IMR-90 (cell line): ENCODE measurements at regions not wholly inside any gene's neighbourhood (a gene's known extent, or its start where the extent isn't known, plus 50 kb on each side); places are given as distances from the start of the nearest gene placed in this dataset.
A peak's percentile ranks its signal among the peaks of the same experiment; 100 is the strongest.

ENCODE experiments used
- ATAC-seq: fragments of 200-7000 bp; cut with Tn5 transposase; 2 replicates; pipeline ENCODE4 v1.9.1; 2020; ENCODE audit warnings: low read depth, mild to moderate bottlenecking, moderate library complexity
- BruUV-seq: library from RNA; stranded (reverse); fragments of 400-500 nt; replicated peaks from 2 replicates; lab custom pipeline; 2021; lab: Mats Ljungman, UMichigan
- CTCF ChIA-PET: fragments of 300-600 bp; formaldehyde crosslinking; extraction: SDS; loops from one replicate; lab custom pipeline; 2021; ENCODE audit warnings: antibody characterized with exemption; lab: Yijun Ruan, JAX
- POLR2A ChIA-PET: fragments of 300-600 bp; sonication (Branson Sonifier 250); formaldehyde crosslinking; loops from one replicate; lab custom pipeline; 2022; ENCODE audit warnings: antibody characterized with exemption; ENCODE audit not compliant: unreplicated experiment; lab: Charles Lee
- DNase-seq: peaks from one replicate; pipeline ENCODE4 v3.0.0; 2013
- H2AFZ ChIP-seq: replicated peaks from 2 replicates; pipeline ENCODE3; 2013; ENCODE audit warnings: low read length, mild to moderate bottlenecking; ENCODE audit not compliant: poor library complexity
- H2AK5ac ChIP-seq: 2 replicates; pipeline ENCODE4 v1.6.1; 2013; ENCODE audit warnings: low read depth, low read length, inconsistent platforms
- H2AK9ac ChIP-seq: replicated peaks from 2 replicates; pipeline ENCODE3; 2013; ENCODE audit warnings: mild to moderate bottlenecking, low read depth, low read length, moderate library complexity; ENCODE audit not compliant: poor library complexity
- H2BK120ac ChIP-seq: 2 replicates; pipeline ENCODE4 v1.6.1; 2013; ENCODE audit warnings: low read depth, low read length, inconsistent platforms
- H2BK15ac ChIP-seq: 3 replicates; pipeline ENCODE4 v1.6.1; 2013; ENCODE audit warnings: low read depth, low read length, inconsistent platforms
- H2BK20ac ChIP-seq: 2 replicates; pipeline ENCODE4 v1.6.1; 2013; ENCODE audit warnings: low read depth, mild to moderate bottlenecking, inconsistent platforms, low read length, moderate library complexity
- H2BK5ac ChIP-seq: 2 replicates; pipeline ENCODE4 v1.6.1; 2013; ENCODE audit warnings: mild to moderate bottlenecking, low read depth, low read length, inconsistent platforms; ENCODE audit not compliant: poor library complexity, severe bottlenecking
- H3K14ac ChIP-seq: replicated peaks from 2 replicates; pipeline ENCODE4 v1.6.1; 2013; ENCODE audit warnings: low read depth, low read length, inconsistent platforms
- H3K18ac ChIP-seq: 2 replicates; pipeline ENCODE4 v1.6.1; 2013; ENCODE audit warnings: low read depth, low read length, control low read depth
- H3K23ac ChIP-seq: 2 replicates; pipeline ENCODE4 v1.6.1; 2013; ENCODE audit warnings: low read depth, low read length, inconsistent platforms
- H3K27ac ChIP-seq: 2 replicates; pipeline ENCODE4 v1.5.1; 2013; ENCODE audit warnings: mild to moderate bottlenecking, control low read depth, low read length; ENCODE audit not compliant: insufficient read depth
- H3K27me3 ChIP-seq: 2 replicates; pipeline ENCODE4 v1.6.1; 2013; ENCODE audit warnings: low read length; ENCODE audit not compliant: control insufficient read depth, insufficient read depth
- H3K36me3 ChIP-seq: 2 replicates; pipeline ENCODE4 v1.6.1; 2013; ENCODE audit warnings: low read length, mixed read lengths; ENCODE audit not compliant: control insufficient read depth, insufficient read depth
- H3K4ac ChIP-seq: 2 replicates; pipeline ENCODE4 v1.6.1; 2013; ENCODE audit warnings: low read depth, low read length, inconsistent platforms
- H3K4me1 ChIP-seq: 2 replicates; pipeline ENCODE4 v1.6.1; 2013; ENCODE audit warnings: low read length, mixed read lengths; ENCODE audit not compliant: control insufficient read depth, insufficient read depth
- H3K4me2 ChIP-seq: 2 replicates; pipeline ENCODE4 v1.6.1; 2013; ENCODE audit warnings: low read depth, mild to moderate bottlenecking, control low read depth, low read length, moderate library complexity
- H3K4me3 ChIP-seq: 2 replicates; pipeline ENCODE4 v1.5.1; 2013; ENCODE audit warnings: low read depth, mild to moderate bottlenecking, control low read depth, low read length, moderate library complexity; ENCODE audit not compliant: insufficient read depth
- H3K56ac ChIP-seq: 2 replicates; pipeline ENCODE4 v1.6.1; 2013; ENCODE audit warnings: low read length, inconsistent platforms; ENCODE audit not compliant: insufficient read depth; ENCODE audit errors: extremely low read depth
- H3K79me1 ChIP-seq, 2 experiments: 2 replicates each; pipeline ENCODE4 v1.6.1; 2013; ENCODE audit warnings: low read length in 2 of 2, inconsistent platforms in 1 of 2, low read depth in 1 of 2
- H3K9ac ChIP-seq: 2 replicates; pipeline ENCODE4 v1.6.1; 2013; ENCODE audit warnings: low read depth, low read length, control low read depth
- H3K9me1 ChIP-seq: 2 replicates; pipeline ENCODE4 v1.6.1; 2013; ENCODE audit warnings: low read length, inconsistent platforms; ENCODE audit not compliant: insufficient read depth
- H3K9me3 ChIP-seq: 2 replicates; pipeline ENCODE4 v1.6.1; 2013; ENCODE audit warnings: low read length; ENCODE audit not compliant: control insufficient read depth, insufficient read depth
- H4K20me1 ChIP-seq: 2 replicates; pipeline ENCODE4 v1.6.1; 2013; ENCODE audit warnings: low read length, inconsistent platforms; ENCODE audit not compliant: insufficient read depth
- H4K5ac ChIP-seq: 2 replicates; pipeline ENCODE4 v1.6.1; 2013; ENCODE audit warnings: mild to moderate bottlenecking, low read depth, low read length, control low read depth
- H4K8ac ChIP-seq, 2 experiments: 2 replicates each; pipeline ENCODE4 v1.6.1; 2013; ENCODE audit warnings: low read depth in 2 of 2, low read length in 2 of 2, control low read depth in 1 of 2, inconsistent platforms in 1 of 2
- H4K91ac ChIP-seq: 2 replicates; pipeline ENCODE4 v1.6.1; 2013; ENCODE audit warnings: low read depth, low read length, inconsistent platforms; ENCODE audit not compliant: insufficient read depth
- RFX5 ChIP-seq: IDR thresholded peaks from 2 replicates; pipeline ENCODE4 v1.8.0; 2012; ENCODE audit warnings: low read depth, mild to moderate bottlenecking, low read length, moderate library complexity
- USF2 ChIP-seq: fragments of 150-350 bp; IDR thresholded peaks from 2 replicates; pipeline ENCODE4 v1.6.1; 2017; ENCODE audit warnings: mild to moderate bottlenecking, antibody characterized with exemption, low read length, low read depth
- WGBS, 2 experiments: methylation state at CpG; one replicate each; pipeline versions ENCODE4 v1.1.5 to v1.1.7; 2013; ENCODE audit warnings: missing lambda C conversion rate in 2 of 2; ENCODE audit not compliant: insufficient read length in 1 of 2; ENCODE audit errors: extremely low coverage in 2 of 2; 5-methylcytosine and 5-hydroxymethylcytosine counted together
- dilution Hi-C: fragments of 300-500 bp; cut with HindIII; formaldehyde crosslinking; loops from one replicate; pipeline ENCODE4 v1.14.3; 2018; ENCODE audit warnings: low sequenced_read_pairs; ENCODE audit not compliant: unreplicated experiment
- in situ Hi-C: fragments of 300-500 bp; cut with MboI; formaldehyde crosslinking; loops from 3 replicates; pipeline ENCODE4 v1.14.3; 2019; ENCODE audit warnings: low sequenced_read_pairs, inconsistent platforms, mixed read lengths
- intact Hi-C: fragments of 100-400 bp; cut with micrococcal nuclease; formaldehyde crosslinking; loops from 2 replicates; pipeline ENCODE4 v1.10.0; 2022

DNA sequence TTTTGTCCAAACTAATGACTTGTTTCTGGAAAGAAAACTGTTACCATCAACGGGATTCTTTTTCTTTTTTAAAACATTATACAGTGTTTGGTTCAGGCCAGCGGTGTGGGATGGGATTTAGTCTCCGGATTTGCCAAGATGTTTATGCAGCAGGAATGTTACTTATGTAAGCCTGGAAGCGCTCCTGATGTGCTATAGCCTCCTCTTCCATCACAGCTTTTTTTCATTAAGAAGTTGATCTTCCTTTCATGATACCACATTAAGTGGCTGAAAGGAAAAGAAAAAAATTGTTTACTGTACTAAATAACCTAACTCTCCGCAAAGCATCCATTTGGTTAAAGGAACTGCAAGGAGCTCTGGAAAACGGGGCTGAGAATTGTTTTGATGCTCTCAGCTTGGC, 120.5 kb upstream of the ALDH1A3 start:
- TF ChIP-seq USF2 = no peak
- TF ChIP-seq RFX5 = 0 out of 2 replicates have a peak, but pooled peaks have one; percentile 14
- H3K4ac ChIP-seq = peak overlapping the region; percentile 2; the same call in 1 of the 2 replicates
- BruUV-seq = no TSS peak
- no peak overlapping the region for H2AFZ ChIP-seq
- no peak overlapping the region for H3K4me3 ChIP-seq
- POLR2A ChIA-PET = no interaction called here
- no peaks in the 10 kb centered on the region for H3K9me3 ChIP-seq
- H3K56ac ChIP-seq = peak overlapping the region; percentile 13; the same call in 1 of the 2 replicates
- H2BK20ac ChIP-seq = peak overlapping the region; percentile 41; the same call in 1 of the 2 replicates
- H2AK5ac ChIP-seq = no peak overlapping the region
- H3K18ac ChIP-seq = no peak overlapping the region
- H2BK5ac ChIP-seq = peak overlapping the region; percentile 59
- no peak overlapping the region for H3K23ac ChIP-seq
- H4K20me1 ChIP-seq = no peaks in the 10 kb centered on the region
- no peak overlapping the region for H2BK15ac ChIP-seq
- H2AK9ac ChIP-seq = no peak overlapping the region
- H3K9ac ChIP-seq = no peak overlapping the region; the same call in 1 of the 2 replicates
- H4K91ac ChIP-seq = no peak overlapping the region
- no peaks in the 10 kb centered on the region for H3K79me1 ChIP-seq
- H3K27me3 ChIP-seq = no peaks in the 10 kb centered on the region; the same call in 1 of the 2 replicates
- DNase-seq (peak; percentile 85), ATAC-seq (peak; percentile 86)
- H3K4me1 ChIP-seq = peaks cover 12% of the 10 kb centered on the region; the same call in 1 of the 2 replicates
- H3K4me2 ChIP-seq = peak overlapping the region; percentile 71
- dilution Hi-C loops (no loop called here), in situ Hi-C loops (no loop called here), intact Hi-C loops (loop anchor here (1.0 to 5.0 kb wide), 4 partner anchors 38 to 114 kb away; no protein-coding TSS in a partner anchor)
- peak overlapping the region; percentile 22; the same call in 1 of the 2 replicates for H2BK120ac ChIP-seq
- 0 out of 2 replicates have a peak overlapping the region, but pooled peaks have one; percentile 33 for H4K5ac ChIP-seq
- peak overlapping the region; percentile 70; the same call in 1 of the 2 replicates for H3K27ac ChIP-seq
- CTCF ChIA-PET = interaction anchor here (0.7 to 1.3 kb wide), 4 partner anchors 26 to 248 kb away, joined by 3 to 5 read pairs (median 3); no protein-coding TSS in a partner anchor
- no peak overlapping the region for H3K14ac ChIP-seq
- H3K9me1 ChIP-seq = peaks cover 9% of the 10 kb centered on the region; the same call in 1 of the 2 replicates
- no peak overlapping the region for H4K8ac ChIP-seq
- no CpG with 5 or more reads among the region's 6 CpGs for WGBS, 2 experiments
- no peaks in the 10 kb centered on the region for H3K36me3 ChIP-seq
